ENCODE measurements at regions not wholly inside any gene's neighbourhood (a gene's known extent, or its start where the extent isn't known, plus 50 kb on each side); places are given as distances from the start of the nearest gene placed in this dataset.

DNA sequence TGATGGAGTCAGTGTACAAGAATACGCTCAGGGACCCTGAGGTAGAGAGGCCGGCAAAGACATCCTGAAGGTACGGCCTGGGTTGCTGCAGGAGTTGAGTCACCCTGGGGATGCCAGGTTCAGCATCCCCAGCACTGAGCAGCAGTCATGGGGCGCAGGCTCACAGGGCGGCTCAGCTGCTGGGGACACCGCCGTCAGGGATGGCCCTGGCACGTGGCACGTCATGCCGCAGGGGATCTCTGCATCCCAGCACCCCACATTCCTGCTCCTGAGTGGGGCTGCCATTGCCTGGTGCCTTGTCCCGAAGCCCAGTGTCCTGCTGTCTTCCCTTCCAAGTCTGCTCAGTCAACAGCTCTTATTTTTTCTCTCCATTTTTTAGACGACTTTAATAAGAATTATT, 168.7 kb upstream of the NTM start:
- no peaks in the 10 kb centered on the region for H3K27me3 ChIP-seq (ENCODE audit: insufficient read depth, low read length)
- H2AFZ ChIP-seq (ENCODE audit: low read length) = no peak overlapping the region
- no peaks in the 10 kb centered on the region for H3K9me3 ChIP-seq (ENCODE audit: low read length)
- no peaks in the 10 kb centered on the region for H3F3A ChIP-seq (ENCODE audit: insufficient read depth, low read length)
- H3K9ac ChIP-seq (ENCODE audit: low read length) = no peak overlapping the region
- H3K4me1 ChIP-seq (ENCODE audit: insufficient read depth, low read length, severe bottlenecking) = no peaks in the 10 kb centered on the region
- no peaks in the 10 kb centered on the region for H4K20me1 ChIP-seq (ENCODE audit: insufficient read depth, low read length)
- H3K79me2 ChIP-seq (ENCODE audit: insufficient read depth, low read length) = no peaks in the 10 kb centered on the region
- no peak overlapping the region for H3K27ac ChIP-seq (ENCODE audit: low read depth, low read length, poor library complexity, severe bottlenecking)
- H3K4me2 ChIP-seq (ENCODE audit: low read length) = no peak overlapping the region
- no peaks in the 10 kb centered on the region for H3K9me2 ChIP-seq (ENCODE audit: low read depth, low read length)
- no peaks in the 10 kb centered on the region for H3K36me3 ChIP-seq (ENCODE audit: insufficient read depth, low read length)
- no peak overlapping the region for H3K4me3 ChIP-seq (ENCODE audit: low read depth, low read length, poor library complexity, severe bottlenecking)
- TF ChIP-seq, protein P1, sequence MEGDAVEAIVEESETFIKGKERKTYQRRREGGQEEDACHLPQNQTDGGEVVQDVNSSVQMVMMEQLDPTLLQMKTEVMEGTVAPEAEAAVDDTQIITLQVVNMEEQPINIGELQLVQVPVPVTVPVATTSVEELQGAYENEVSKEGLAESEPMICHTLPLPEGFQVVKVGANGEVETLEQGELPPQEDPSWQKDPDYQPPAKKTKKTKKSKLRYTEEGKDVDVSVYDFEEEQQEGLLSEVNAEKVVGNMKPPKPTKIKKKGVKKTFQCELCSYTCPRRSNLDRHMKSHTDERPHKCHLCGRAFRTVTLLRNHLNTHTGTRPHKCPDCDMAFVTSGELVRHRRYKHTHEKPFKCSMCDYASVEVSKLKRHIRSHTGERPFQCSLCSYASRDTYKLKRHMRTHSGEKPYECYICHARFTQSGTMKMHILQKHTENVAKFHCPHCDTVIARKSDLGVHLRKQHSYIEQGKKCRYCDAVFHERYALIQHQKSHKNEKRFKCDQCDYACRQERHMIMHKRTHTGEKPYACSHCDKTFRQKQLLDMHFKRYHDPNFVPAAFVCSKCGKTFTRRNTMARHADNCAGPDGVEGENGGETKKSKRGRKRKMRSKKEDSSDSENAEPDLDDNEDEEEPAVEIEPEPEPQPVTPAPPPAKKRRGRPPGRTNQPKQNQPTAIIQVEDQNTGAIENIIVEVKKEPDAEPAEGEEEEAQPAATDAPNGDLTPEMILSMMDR (IDR thresholded peaks at IDR 0.05; ENCODE audit: low read length) = no peak
- no peak for TF ChIP-seq EZH2 (IDR thresholded peaks at IDR 0.05; ENCODE audit: borderline replicate concordance, low read length)

DNA sequence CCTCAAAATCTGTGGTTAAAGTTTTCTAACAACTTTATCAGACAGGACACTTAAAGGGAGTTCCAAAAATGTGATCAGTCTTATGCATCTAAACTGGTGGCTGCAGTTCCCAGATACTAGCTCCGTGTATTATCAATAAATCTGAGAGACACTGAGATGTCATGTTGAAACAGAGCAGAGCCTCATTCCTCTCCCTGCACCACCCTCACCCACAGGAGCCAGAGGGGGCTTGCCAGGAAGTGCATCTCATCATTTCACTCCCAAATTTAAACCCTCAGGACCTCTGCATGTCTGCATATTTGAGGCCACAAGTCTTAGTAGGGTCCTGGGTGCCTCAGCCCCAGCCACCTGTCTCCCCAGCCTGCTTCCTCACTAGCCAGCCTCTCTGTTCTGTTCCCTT, 167.4 kb upstream of the NTM start:
- H3K4me1 ChIP-seq (ENCODE audit: insufficient read depth, low read length, severe bottlenecking) = no peaks in the 10 kb centered on the region
- H3K9me2 ChIP-seq (ENCODE audit: low read depth, low read length) = no peaks in the 10 kb centered on the region
- H3F3A ChIP-seq (ENCODE audit: insufficient read depth, low read length) = no peaks in the 10 kb centered on the region

DNA sequence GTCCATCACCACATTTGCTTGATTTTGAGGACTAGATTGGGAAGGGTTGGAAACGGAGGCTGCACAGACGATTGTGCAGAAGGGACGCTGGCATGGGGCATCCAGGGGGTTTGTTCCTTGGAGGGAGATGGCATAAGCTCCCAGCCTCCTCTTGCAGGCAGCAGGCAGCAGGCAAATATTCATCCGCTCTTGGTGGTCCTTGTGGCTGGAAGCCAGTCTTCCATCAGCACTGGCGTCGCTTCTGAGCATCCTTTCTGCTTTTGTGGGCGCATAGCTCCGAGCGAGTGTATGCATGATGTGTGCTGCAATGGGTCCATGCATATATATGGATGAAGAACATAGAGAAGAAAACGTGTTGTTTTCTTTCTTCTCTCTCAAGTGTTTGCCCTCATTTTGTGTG, 166.1 kb upstream of the NTM start:
- Histone ChIP-seq H4K20me1 (ENCODE audit: insufficient read depth, low read length) (no peaks in the 10 kb centered on the region), H3F3A (ENCODE audit: insufficient read depth, low read length) (no peaks in the 10 kb centered on the region), H3K9me3 (ENCODE audit: low read length) (no peaks in the 10 kb centered on the region), H3K4me1 (ENCODE audit: insufficient read depth, low read length, severe bottlenecking) (no peaks in the 10 kb centered on the region), H3K9me2 (ENCODE audit: low read depth, low read length) (no peaks in the 10 kb centered on the region), H3K4me2 (ENCODE audit: low read length) (no peak overlapping the region), H3K27ac (ENCODE audit: low read depth, low read length, poor library complexity, severe bottlenecking) (no peak overlapping the region), H3K4me3 (ENCODE audit: low read depth, low read length, poor library complexity, severe bottlenecking) (no peak overlapping the region), H2AFZ (ENCODE audit: low read length) (no peak overlapping the region), H3K36me3 (ENCODE audit: insufficient read depth, low read length) (no peaks in the 10 kb centered on the region), H3K9ac (ENCODE audit: low read length) (no peak overlapping the region), H3K79me2 (ENCODE audit: insufficient read depth, low read length) (no peaks in the 10 kb centered on the region), H3K27me3 (ENCODE audit: insufficient read depth, low read length) (no peaks in the 10 kb centered on the region)
- TF ChIP-seq, protein P1 (IDR thresholded peaks at IDR 0.05; ENCODE audit: low read length) = no peak
- TF ChIP-seq EZH2 (IDR thresholded peaks at IDR 0.05; ENCODE audit: borderline replicate concordance, low read length) = no peak

More for the DNA sequence above, 167.4 kb upstream of the NTM start:
- H3K9me3 ChIP-seq (ENCODE audit: low read length) = no peaks in the 10 kb centered on the region
- no peak overlapping the region for H3K4me2 ChIP-seq (ENCODE audit: low read length)
- H2AFZ ChIP-seq (ENCODE audit: low read length) = no peak overlapping the region
- H3K36me3 ChIP-seq (ENCODE audit: insufficient read depth, low read length) = no peaks in the 10 kb centered on the region
- no peak overlapping the region for H3K9ac ChIP-seq (ENCODE audit: low read length)
- TF ChIP-seq, protein P1 (IDR thresholded peaks at IDR 0.05; ENCODE audit: low read length) = no peak
- TF ChIP-seq EZH2 (IDR thresholded peaks at IDR 0.05; ENCODE audit: borderline replicate concordance, low read length) = no peak
- H3K4me3 ChIP-seq (ENCODE audit: low read depth, low read length, poor library complexity, severe bottlenecking) = no peak overlapping the region
- no peaks in the 10 kb centered on the region for H3K79me2 ChIP-seq (ENCODE audit: insufficient read depth, low read length)
- no peak overlapping the region for H3K27ac ChIP-seq (ENCODE audit: low read depth, low read length, poor library complexity, severe bottlenecking)
- no peaks in the 10 kb centered on the region for H4K20me1 ChIP-seq (ENCODE audit: insufficient read depth, low read length)
- H3K27me3 ChIP-seq (ENCODE audit: insufficient read depth, low read length) = no peaks in the 10 kb centered on the region

Data from OCI-LY1 (cell line).